GM19463 (cell line): ENCODE measurements at regions not wholly inside any gene's neighbourhood (a gene's known extent, or its start where the extent isn't known, plus 50 kb on each side); places are given as distances from the start of the nearest gene placed in this dataset.
"Not testable (repeated sequence)": the region's sequence is repeated elsewhere in the genome, so short reads cannot be mapped to it uniquely, and the experiment has no call there.

Experiments
- ATAC-seq: cut with Tn5 transposase; IDR thresholded peaks from one replicate; pipeline ENCODE4 v1.9.1; 2021; ENCODE audit warnings: mild to moderate bottlenecking, moderate library complexity; ENCODE audit not compliant: unreplicated experiment

DNA sequence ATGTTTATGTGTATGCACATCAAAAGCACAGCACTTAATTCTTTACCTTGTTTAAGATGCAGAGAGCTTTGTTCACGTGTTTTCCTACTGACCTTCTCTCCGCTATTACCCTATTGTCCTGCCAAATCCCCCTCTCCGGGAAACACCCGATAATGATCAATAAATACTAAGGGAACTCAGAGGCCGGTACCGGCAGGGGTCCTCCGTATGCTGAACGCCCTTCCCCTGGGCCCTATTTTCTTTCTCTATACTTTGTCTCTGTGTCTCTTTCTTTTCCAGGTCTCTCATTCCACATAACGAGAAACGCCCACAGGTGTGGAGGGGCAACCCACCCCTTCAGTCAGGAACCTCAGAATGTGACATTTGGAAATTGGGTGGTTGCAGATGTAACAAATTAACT is 160.1 kb downstream of the ADRA2C start:
- ATAC-seq, result not testable (repeated sequence)

DNA sequence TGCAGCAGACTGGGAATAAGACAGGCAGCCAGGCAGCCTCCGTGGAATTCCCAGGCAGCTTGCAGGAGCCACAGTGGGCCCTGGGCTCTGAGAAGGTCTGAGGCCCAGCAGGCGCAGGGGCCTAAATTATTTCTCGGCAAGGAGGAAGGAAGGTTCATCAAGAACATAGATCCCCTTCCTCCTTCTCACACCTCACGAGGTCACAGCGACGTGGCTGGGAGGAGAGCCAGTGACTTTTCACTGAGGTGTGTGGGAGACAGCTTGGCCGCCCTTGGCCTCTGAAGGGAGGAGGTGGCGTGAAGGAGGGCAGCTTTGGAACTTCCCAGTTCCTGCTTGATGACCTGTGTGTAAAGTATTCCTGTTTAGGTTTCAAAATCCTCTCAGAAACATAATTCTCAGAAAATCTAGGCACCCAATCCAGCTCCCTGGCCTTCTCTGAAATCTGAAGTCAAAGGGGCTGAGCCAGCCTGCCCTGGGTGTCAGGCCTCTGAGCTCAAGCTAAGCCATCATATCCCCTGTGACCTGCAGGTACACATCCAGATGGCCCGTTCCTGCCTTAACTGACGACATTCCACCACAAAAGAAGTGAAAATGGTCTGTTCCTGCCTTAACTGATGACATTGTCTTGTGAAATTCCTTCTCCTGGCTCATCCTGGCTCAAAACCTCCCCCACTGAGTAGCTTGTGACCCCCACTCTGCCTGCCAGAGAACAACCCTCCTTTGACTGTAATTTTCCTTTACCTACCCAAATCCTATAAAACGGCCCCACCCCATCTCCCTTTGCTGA is 161.0 kb downstream of the ADRA2C start:
- ATAC-seq, result not testable (repeated sequence)

DNA sequence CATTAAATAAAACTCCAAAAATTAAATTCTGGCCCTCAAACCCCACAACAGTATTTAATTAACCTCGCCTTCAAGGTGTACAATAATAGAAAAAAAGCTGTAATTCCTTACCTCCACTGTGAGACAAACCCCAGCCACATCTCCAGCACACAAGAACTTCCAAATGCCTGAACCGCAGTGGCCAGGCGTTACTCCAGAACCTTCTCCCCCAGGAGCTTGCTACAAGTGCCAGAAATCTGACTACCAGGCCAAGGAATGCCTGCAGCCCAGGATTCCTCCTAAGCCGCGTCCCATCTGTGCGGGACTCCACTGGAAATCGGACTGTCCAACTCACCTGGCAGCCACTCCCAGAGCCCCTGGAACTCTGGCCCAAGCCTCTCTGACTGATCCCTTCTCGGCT is 163.2 kb downstream of the ADRA2C start:
- not testable (repeated sequence) for ATAC-seq

DNA sequence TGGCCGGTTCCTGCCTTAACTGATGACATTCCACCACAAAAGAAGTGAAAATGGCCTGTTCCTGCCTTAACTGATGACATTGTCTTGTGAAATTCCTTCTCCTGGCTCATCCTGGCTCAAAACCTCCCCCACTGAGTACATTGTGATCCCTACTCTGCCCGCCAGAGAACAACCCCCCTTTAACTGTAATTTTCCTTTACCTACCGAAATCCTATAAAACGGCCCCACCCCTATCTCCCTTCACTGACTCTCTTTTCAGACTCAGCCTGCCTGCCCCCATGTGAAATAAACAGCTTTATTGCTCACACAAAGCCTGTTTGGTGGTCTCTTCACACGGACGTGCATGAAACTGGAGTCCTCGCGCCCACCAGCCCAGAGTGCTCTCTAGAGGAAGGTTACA is 166.5 kb downstream of the ADRA2C start:
- not testable (repeated sequence) for ATAC-seq

DNA sequence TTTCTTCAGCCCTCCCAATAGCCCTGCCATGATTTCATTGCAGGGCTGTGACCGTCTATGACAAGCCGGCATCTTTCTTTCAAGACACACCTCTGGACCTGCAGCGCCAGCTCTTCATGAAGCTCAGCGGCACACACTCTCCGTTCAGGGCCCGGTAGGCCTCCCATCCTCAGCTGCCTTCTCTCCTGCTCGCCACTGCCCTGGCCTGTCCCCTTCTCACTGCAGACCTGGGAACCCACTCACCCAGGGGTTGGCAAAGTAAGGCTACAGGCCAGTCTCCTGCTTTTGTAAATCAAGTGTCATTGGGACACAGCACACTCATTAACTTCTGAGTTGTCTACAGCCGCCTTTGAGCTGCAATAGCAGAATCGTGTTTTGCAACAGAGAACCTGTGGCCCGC is 169.2 kb downstream of the ADRA2C start:
- ATAC-seq, result not testable (repeated sequence)

DNA sequence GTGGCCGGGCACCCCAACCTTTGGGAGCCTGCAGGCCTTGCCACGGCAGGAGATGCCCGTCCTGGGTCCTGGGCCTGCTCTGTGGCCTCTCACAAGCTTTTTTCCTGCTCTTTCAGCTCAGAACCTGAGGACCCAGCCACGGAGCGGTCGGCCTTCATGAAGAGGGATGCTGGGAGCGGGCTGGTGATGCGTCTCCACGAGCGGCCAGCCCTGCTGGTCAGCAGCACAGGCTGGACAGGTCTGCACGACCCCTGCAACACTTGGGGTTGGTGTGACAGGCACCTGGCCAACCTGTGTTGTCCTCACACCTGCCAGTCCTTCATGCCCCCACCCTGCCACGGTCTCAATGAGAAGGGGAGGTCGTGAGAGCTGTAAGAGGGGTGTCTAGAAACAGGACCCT is 170.0 kb downstream of the ADRA2C start:
- ATAC-seq, result no peak

DNA sequence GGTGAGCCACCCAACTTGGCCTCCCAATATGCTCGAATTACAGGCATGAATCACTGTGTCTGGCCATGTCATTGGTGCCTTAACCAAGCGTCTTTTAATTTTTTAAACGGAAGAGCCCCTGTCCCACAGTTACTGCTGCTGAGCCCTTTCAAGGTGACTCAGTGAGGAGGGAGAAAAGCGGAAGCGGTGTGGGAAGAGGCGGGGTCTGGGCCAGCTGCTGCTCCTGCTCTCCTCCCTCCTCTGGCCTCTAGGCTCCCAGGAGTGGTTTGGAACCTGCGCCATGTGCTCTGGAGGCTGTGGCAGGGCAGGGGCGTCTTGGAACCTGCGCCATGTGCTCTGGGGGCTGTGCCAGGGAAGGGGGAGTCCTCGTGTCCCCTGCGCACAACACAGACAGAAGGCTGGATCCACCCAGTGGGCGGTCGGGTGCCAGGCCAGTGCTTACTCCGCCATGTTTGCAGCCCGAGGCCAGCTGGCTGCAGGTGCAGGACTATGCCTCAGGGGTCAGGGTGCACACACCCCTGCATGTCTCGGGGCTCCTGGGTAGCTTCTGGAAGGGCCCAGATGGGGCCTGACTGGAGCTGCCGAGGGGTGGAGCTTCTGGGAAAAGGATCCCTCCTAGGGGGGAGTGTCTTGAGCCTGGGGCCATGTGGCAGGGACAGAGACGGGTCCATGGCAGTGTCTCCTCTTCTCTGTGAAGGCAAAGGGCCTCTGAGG is 171.8 kb downstream of the ADRA2C start:
- ATAC-seq, result not testable (repeated sequence)

DNA sequence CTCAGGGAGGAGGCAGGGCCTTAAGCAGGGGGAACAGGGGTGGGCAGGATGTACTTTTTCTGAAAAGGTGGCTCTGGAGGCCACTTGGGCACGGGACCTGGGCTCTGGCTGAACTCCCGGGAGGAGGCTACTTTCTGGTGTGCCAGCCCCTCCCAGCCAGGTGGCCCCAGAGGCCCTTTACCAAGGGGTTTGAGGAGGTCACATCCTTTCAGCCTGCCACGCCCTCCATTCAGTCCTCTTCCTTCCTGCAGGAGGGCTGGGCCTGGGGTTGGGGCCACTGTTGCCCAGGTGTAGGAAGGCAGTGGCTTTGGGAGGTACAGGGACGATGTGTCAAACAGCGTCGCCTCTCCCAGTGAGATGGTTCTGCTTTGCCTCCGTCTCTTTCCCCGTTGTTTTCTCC is 172.5 kb downstream of the ADRA2C start:
- ATAC-seq, result not testable (repeated sequence)

DNA sequence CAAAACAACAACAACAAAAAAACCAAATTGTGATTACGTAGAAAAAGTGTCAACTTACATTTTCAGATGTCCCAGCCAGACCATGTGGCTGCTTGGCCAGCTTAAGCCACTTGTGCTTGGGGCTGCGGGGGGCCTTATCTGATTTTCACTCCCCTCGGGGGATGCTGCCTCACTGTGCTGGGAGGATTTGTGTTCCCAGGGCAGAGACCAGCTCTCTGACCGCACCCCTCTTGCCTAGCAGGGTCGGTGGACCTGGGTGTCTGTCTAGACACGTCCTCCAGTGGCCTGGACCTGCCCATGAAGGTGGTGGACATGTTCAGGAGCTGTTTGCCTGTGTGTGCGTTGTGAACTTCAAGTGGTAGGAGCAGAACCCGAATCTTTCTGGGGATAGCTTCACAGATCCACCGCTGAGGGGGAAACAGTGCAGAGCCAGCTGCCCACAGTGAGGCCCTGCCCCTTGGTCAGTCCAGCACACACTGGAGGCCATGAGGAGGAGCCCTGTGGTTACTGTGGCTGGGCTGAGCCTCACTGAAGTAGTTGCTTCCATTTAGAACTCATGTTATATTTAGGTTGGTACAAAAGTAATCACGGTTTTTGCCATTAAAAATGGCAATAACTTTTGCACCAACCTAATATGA is 173.9 kb downstream of the ADRA2C start:
- ATAC-seq, result not testable (repeated sequence)

DNA sequence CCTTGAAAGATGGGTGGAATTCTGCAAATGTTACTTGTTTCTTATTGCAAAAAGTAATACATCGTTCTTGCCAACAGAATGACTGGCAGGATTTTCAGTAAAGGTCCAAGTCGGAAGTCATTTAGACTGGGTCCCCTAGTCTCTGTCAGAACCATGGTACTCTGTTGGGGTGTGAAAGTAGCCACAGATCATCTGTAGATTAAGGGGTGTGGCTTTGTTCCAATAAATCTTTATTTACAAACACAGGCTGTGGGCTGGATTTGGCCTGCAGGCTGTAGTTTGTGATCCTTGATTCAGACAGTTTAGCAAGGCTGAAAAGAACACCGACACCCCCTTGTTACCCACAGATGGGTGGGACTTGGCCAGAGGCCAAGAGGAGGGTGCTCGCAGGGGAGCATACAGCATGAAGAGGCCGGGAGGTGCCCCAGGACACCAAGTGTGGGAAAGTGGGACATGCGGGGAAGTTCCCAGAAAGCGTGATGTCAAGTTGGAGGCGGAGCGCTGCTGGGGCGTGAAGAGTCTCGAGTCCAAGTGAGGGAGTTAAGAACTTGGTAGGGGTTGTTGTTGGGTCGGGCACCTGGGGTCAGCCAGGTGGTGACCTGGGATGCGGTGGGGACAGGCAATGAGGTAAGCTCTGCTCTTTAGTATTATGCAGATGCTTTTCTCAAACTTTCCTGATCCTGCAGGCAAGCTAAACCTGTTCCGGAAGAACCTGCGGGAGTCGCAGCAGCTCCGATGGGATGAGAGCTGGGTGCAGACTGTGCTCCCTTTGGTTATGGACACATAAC is 175.7 kb downstream of the ADRA2C start:
- ATAC-seq, result not testable (repeated sequence)

DNA sequence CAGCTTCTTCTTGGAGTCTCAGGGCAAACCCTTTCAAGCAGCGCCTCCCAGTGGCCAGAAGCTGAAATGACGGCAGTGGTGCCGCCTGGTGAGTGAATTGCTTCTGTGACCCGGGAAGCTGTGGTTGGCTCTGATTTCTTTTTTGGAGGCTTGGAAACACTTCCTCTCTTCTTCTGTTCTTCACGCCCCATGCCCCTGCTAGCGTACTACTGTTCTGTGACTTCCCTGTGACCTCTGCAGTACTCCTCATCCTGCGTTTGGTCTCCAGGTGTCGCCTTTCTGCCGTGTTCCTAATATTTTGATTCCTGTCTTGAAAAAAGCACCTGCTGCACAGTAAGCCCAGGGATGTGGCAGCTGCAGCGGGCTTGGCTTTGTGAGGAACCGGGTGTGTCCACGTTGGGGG is 176.4 kb downstream of the ADRA2C start:
- ATAC-seq, result not testable (repeated sequence)

DNA sequence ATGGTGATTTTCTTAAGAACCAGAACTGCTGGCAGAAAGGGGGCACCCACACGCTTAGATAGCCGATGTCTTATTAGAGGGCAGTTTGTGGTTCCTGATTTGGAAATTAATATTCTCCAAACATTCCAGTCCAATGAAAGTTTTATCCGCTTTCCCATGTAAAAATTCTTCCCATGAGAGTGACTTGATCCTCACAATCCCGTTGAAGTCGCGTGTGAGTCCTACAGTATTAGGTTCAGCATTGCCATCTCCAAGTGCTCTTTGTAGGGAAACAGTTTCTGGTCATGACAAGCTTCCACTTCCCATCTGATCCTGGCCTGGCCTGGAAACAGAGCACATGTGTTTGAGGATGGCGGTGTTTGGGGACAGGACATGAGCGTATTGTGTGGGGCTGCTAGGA is 176.9 kb downstream of the ADRA2C start:
- not testable (repeated sequence) for ATAC-seq

DNA sequence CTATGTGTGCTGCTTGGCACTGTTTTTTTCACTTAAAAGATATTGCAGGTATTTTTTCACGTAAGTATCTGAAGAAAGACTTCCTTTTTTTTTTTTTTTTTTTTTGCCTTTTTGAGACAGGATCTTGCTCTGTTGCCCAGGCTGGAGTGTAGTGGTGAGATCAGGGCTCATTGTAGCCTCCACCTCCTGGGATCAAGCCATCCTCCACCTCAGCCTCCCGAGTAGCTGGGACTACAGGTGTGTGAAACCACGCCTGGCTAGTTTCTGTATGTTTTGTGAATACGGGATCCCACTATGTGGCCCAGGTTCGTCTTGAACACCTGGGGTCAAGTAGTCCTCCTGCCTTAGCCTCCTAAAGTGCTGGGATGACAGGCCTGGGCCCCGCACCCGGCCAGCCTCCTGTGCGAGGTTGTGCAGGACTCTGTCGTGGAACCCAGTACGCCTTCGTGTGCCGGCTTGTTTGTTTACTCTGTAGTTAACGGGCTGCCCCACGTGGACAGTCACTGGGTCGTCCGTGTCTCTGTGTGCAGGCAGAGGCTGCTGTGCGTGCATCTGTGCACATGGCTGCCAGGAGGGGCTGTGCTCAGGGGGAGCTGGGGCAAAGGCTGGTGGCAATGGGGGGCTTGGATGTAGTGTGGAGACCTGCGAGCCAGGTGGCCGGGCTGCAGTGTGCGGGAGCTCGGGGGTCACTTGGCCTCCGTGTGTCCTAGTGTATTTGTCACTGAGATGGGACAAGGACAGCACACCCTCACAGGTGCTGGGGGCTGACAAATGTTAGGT is 179.5 kb downstream of the ADRA2C start:
- ATAC-seq, result no peak

DNA sequence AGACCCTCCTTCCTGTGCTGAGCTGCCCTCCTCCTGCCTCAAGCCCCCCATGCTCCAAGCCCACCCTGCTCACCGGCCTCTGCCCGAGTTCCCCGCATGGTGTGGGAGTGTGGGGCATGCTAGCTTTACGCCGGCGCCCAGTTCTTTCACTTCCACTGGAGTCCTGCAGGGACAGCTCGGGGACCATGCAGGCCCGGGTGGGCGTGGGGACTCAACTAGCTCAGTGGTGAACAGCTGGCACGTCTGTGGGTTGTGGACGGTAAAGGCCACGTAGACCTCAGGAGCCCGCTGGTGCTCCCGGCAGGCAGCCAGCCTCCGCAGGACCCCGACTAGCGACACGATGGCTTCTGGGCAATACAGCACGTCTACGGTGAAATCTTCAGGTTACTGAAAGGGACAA is 180.4 kb downstream of the ADRA2C start:
- not testable (repeated sequence) for ATAC-seq

DNA sequence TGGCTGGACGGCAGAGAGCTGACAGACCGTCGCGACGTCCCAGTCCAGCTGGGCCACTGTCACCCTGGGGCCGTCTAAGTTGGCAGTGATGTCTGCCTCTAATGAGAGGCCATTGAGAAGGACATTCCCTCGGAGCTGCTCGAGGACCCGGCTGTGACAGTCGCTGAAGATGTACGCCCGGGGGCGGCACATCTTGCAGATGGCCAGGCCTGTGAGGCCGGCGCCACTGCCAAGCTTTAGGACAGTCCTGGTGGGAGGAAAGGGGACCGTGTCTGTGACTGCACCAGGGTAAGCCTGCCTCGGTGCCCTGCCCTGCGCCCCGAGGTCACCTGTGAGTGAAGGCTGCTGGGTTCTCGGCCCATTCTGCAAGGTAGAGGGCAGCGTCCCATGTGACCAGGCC is 181.6 kb downstream of the ADRA2C start:
- not testable (repeated sequence) for ATAC-seq

DNA sequence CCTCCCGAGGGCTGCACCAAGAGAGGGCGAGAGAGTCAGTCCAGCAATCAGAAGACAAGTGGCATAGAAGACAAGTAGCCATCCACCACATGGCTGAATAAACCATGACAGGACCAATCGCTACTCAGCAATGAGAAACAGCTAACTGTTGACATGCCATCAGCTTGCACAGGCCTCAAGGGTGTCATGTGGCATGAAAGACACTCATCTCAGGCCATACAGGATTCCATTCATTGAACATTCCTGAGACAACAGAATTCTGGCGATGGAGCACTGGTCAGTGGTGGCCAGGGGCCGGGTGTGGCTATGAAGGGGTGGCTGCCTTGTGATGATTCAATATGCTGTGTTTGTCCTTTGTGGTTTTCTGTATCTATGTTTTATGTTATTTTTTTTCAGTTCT is 182.0 kb downstream of the ADRA2C start:
- not testable (repeated sequence) for ATAC-seq

DNA sequence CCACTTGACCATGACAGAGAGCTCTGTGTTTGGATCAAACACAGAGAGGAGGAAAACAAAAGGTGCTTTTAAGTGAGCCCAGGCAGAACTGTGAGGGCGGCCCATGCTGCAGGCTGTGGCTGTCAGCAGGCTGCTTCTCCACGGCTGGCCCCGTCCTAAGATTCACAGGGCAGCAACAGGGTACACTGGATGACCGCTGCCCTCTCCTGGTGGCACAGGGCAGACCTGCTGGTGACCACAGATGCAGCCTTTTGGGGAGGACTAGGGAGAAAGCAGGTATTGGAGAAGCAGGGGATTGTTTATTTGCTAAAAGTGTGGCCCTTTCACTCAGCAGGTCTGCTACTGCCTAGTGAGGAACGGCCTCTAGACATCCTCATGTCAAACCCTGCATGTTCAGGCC is 183.7 kb downstream of the ADRA2C start:
- ATAC-seq, result not testable (repeated sequence)

DNA sequence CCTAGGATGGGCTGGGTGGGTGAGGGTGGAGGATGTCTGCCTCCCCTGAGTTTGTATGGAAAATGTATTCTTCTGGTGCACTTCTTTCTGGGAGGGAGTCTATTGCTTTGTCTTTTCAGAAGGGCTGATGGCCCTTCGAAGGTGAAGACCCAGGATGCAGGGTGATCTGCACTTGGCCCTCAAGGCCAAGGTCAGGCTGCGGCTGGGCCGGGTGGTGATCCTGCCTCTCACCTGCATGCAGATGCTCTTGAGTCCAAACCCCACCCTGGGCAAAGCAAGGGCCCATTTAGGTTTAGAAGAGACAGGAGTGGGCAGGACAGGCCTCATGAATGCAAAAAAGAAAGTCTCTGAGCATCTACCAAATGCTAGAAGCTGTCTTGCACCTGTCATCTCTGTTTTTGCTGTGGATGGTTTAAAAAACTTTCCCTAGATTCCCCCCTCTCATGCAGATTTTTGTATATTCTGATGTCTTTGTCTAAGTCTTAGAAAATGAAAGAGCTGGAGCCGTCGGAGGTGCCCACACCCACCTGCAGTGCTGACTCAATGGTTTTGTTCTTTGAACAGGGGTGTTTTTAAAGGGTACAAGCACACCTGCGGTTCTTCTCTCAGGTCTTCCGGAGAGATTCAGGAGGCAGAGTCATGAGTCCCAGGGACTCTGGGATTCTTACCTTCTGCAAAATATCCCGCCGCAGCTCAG is 186.4 kb downstream of the ADRA2C start:
- not testable (repeated sequence) for ATAC-seq

DNA sequence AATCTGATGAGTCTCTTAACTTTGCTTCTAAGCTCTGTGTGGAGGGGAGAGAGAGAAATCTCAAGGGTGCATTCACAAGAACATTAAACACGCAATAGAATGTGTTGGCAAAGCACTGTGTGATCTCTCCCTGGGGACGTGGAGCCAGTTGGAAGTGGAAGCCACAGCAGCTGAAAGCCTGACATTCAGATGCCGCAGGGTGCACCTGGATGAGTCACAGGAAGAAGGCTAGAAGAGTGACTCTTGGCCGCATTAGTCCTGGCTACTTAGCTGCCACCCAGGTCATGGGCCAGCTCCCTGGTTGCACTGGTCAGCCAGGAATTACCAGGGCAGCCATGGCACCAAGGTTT is 186.9 kb downstream of the ADRA2C start:
- not testable (repeated sequence) for ATAC-seq
